Vagina (tissue), 2 donors: ENCODE measurements at regions not wholly inside any gene's neighbourhood (a gene's known extent, or its start where the extent isn't known, plus 50 kb on each side); places are given as distances from the start of the nearest gene placed in this dataset.

Experiments used
- DNase-seq, 2 donors: peaks; one replicate each; pipeline ENCODE4 v3.0.0-alpha.2; 2017; ENCODE audit errors: extremely low spot score in 2 of 2
- H3K27ac ChIP-seq: fragments of 200-600 bp; sonication (generic); one replicate; pipeline ENCODE4 v1.5.1; 2019
- H3K27me3 ChIP-seq: fragments of 200-600 bp; sonication (generic); one replicate; pipeline ENCODE4 v1.5.1; 2019
- H3K36me3 ChIP-seq, 2 donors: fragments of 200-600 bp; sonication (generic); one replicate each; pipeline ENCODE4 v1.5.1; 2017 to 2019
- H3K4me1 ChIP-seq: fragments of 200-600 bp; sonication (generic); one replicate; pipeline ENCODE4 v1.5.1; 2019
- H3K4me3 ChIP-seq, 2 donors: fragments of 200-600 bp; sonication (generic); 1 replicate in 1 of 2; 2 replicates in 1 of 2; pipeline ENCODE4 v1.5.1; 2016 to 2019
- H3K9me3 ChIP-seq: fragments of 200-600 bp; sonication (generic); one replicate; pipeline ENCODE4 v1.5.1; 2019
- CTCF ChIP-seq, 3 experiments: fragments of 450-650 bp in 2 of 3; fragments of 200-600 bp in 1 of 3; sonication (generic) in 1 of 3; IDR thresholded peaks; one replicate each; pipeline ENCODE4 v1.5.1; 2017 to 2019; ENCODE audit warnings: antibody characterized with exemption in 3 of 3, mild to moderate bottlenecking in 2 of 3, moderate library complexity in 2 of 3
- POLR2A ChIP-seq, 2 donors: fragments of 450-650 bp; IDR thresholded peaks; one replicate each; pipeline ENCODE4 v1.6.1; 2017; ENCODE audit warnings: antibody characterized with exemption in 2 of 2, mild to moderate bottlenecking in 2 of 2, moderate library complexity in 2 of 2
- POLR2AphosphoS5 ChIP-seq, 2 donors: sonication (generic); formaldehyde crosslinking; IDR thresholded peaks; one replicate each; pipeline ENCODE4 v1.9.0; 2017; ENCODE audit warnings: antibody characterized with exemption in 2 of 2, mild to moderate bottlenecking in 2 of 2, low read depth in 1 of 2; ENCODE audit not compliant: insufficient read depth in 1 of 2
- intact Hi-C: fragments of 100-400 bp; cut with DNase I; formaldehyde crosslinking; loops from one replicate; pipeline ENCODE4 v1.15.1; 2023

- DNase-seq, result no peak
- H3K36me3 ChIP-seq, result no peaks in the 10 kb centered on the region
- no peak overlapping the region for H3K4me3 ChIP-seq
- no peaks in the 10 kb centered on the region for H3K27me3 ChIP-seq
- H3K27ac ChIP-seq, result no peak overlapping the region
- no peaks in the 10 kb centered on the region for H3K4me1 ChIP-seq
- intact Hi-C loops, result no loop called here
- no peak for TF ChIP-seq POLR2AphosphoS5 (IDR thresholded peaks at IDR 0.05; ENCODE audit: insufficient read depth in 1 of 2, low read depth in 1 of 2)
- TF ChIP-seq POLR2A (IDR thresholded peaks at IDR 0.05), result no peak
- TF ChIP-seq CTCF (IDR thresholded peaks at IDR 0.05), result no peak
- no peaks in the 10 kb centered on the region for H3K9me3 ChIP-seq
These were observed 729.7 kb upstream of the TBX3 start for GRCh38 chr12:115413626-115414025.

GRCh38 chr12:115412831-115413230, 728.9 kb upstream of the TBX3 start:
- no peak for TF ChIP-seq CTCF (IDR thresholded peaks at IDR 0.05)
- no peak for TF ChIP-seq POLR2AphosphoS5 (IDR thresholded peaks at IDR 0.05; ENCODE audit: insufficient read depth in 1 of 2, low read depth in 1 of 2)
- no peak for TF ChIP-seq POLR2A (IDR thresholded peaks at IDR 0.05)
- intact Hi-C loops, result no loop called here
- Histone ChIP-seq H3K27ac (no peak overlapping the region), H3K4me3 (no peak overlapping the region), H3K36me3 (no peaks in the 10 kb centered on the region), H3K4me1 (no peaks in the 10 kb centered on the region), H3K9me3 (no peaks in the 10 kb centered on the region), H3K27me3 (no peaks in the 10 kb centered on the region)
- no peak for DNase-seq

- DNase-seq, result no peak
- Histone ChIP-seq H3K27ac (no peak overlapping the region), H3K9me3 (no peaks in the 10 kb centered on the region), H3K36me3 (no peaks in the 10 kb centered on the region), H3K4me3 (no peak overlapping the region), H3K4me1 (no peaks in the 10 kb centered on the region), H3K27me3 (no peaks in the 10 kb centered on the region)
- intact Hi-C loops, result no loop called here
- TF ChIP-seq CTCF (IDR thresholded peaks at IDR 0.05) (no peak), POLR2AphosphoS5 (IDR thresholded peaks at IDR 0.05; ENCODE audit: insufficient read depth in 1 of 2, low read depth in 1 of 2) (no peak), POLR2A (IDR thresholded peaks at IDR 0.05) (no peak)
These were observed 727.1 kb upstream of the TBX3 start for GRCh38 chr12:115411121-115411520.

GRCh38 chr12:115408642-115409041, 724.7 kb upstream of the TBX3 start:
- intact Hi-C loops, result no loop called here
- Histone ChIP-seq H3K9me3 (no peaks in the 10 kb centered on the region), H3K36me3 (no peaks in the 10 kb centered on the region), H3K4me3 (no peak overlapping the region), H3K27me3 (no peaks in the 10 kb centered on the region), H3K27ac (no peak overlapping the region), H3K4me1 (peaks cover 8% of the 10 kb centered on the region)
- TF ChIP-seq CTCF (IDR thresholded peaks at IDR 0.05) (no peak), POLR2AphosphoS5 (IDR thresholded peaks at IDR 0.05; ENCODE audit: insufficient read depth in 1 of 2, low read depth in 1 of 2) (no peak), POLR2A (IDR thresholded peaks at IDR 0.05) (no peak)
- no peak for DNase-seq

GRCh38 chr12:115407723-115408122, 723.7 kb upstream of the TBX3 start:
- Histone ChIP-seq H3K27me3 (no peaks in the 10 kb centered on the region), H3K4me1 (peaks cover 8% of the 10 kb centered on the region), H3K27ac (no peak overlapping the region), H3K36me3 (no peaks in the 10 kb centered on the region), H3K4me3 (no peak overlapping the region), H3K9me3 (no peaks in the 10 kb centered on the region)
- no peak for DNase-seq
- TF ChIP-seq POLR2A (IDR thresholded peaks at IDR 0.05) (no peak), POLR2AphosphoS5 (IDR thresholded peaks at IDR 0.05; ENCODE audit: insufficient read depth in 1 of 2, low read depth in 1 of 2) (no peak), CTCF (IDR thresholded peaks at IDR 0.05) (no peak)
- intact Hi-C loops, result no loop called here
